ENCODE measurements at regions not wholly inside any gene's neighbourhood (a gene's known extent, or its start where the extent isn't known, plus 50 kb on each side); places are given as distances from the start of the nearest gene placed in this dataset.

GRCh38 chr6:167766986-167767714 is 59.6 kb upstream of the AFDN start:
- no peak overlapping the region for H2AFZ ChIP-seq (ENCODE audit: low read depth, low read length, severe bottlenecking)
- TF ChIP-seq EZH2phosphoT487 (conservative IDR thresholded peaks at IDR 0.05; ENCODE audit: low read length) (no peak), CTCF (IDR thresholded peaks at IDR 0.05; ENCODE audit: insufficient read depth, low read length, poor library complexity, severe bottlenecking) (no peak)
- no peak overlapping the region for H3K9ac ChIP-seq (ENCODE audit: low read length)
- H3K4me3 ChIP-seq (ENCODE audit: insufficient read depth, low read length, poor library complexity, severe bottlenecking) = no peak overlapping the region
- H3K79me2 ChIP-seq (ENCODE audit: insufficient read depth, low read length) = no peaks in the 10 kb centered on the region
- no peaks in the 10 kb centered on the region for H3K9me2 ChIP-seq (replicated peaks; ENCODE audit: insufficient read depth, low read length)
- no peak overlapping the region for H3K27ac ChIP-seq (ENCODE audit: low read depth, low read length)
- no peaks in the 10 kb centered on the region for H4K20me1 ChIP-seq (ENCODE audit: low read depth, low read length)
- no peak overlapping the region for H3K4me2 ChIP-seq (ENCODE audit: low read depth, low read length, poor library complexity, severe bottlenecking)
- no peaks in the 10 kb centered on the region for H3K27me3 ChIP-seq (ENCODE audit: low read length)
- no peaks in the 10 kb centered on the region for H3K9me3 ChIP-seq (ENCODE audit: insufficient read depth, low read length)
- no peaks in the 10 kb centered on the region for H3K36me3 ChIP-seq (ENCODE audit: low read length)
- no peaks in the 10 kb centered on the region for H3F3A ChIP-seq (ENCODE audit: insufficient read depth)

GRCh38 chr6:167767715-167768107 is 59.0 kb upstream of the AFDN start:
- no peak overlapping the region for H3K9ac ChIP-seq (ENCODE audit: low read length)
- H3K79me2 ChIP-seq (ENCODE audit: insufficient read depth, low read length) = no peaks in the 10 kb centered on the region
- TF ChIP-seq CTCF (IDR thresholded peaks at IDR 0.05; ENCODE audit: insufficient read depth, low read length, poor library complexity, severe bottlenecking) (no peak), EZH2phosphoT487 (conservative IDR thresholded peaks at IDR 0.05; ENCODE audit: low read length) (no peak)
- no peaks in the 10 kb centered on the region for H3K36me3 ChIP-seq (ENCODE audit: low read length)
- H2AFZ ChIP-seq (ENCODE audit: low read depth, low read length, severe bottlenecking) = no peak overlapping the region
- H3K27me3 ChIP-seq (ENCODE audit: low read length) = no peaks in the 10 kb centered on the region
- no peak overlapping the region for H3K4me3 ChIP-seq (ENCODE audit: insufficient read depth, low read length, poor library complexity, severe bottlenecking)
- H4K20me1 ChIP-seq (ENCODE audit: low read depth, low read length) = no peaks in the 10 kb centered on the region
- no peaks in the 10 kb centered on the region for H3K9me3 ChIP-seq (ENCODE audit: insufficient read depth, low read length)
- no peak overlapping the region for H3K4me2 ChIP-seq (ENCODE audit: low read depth, low read length, poor library complexity, severe bottlenecking)
- no peak overlapping the region for H3K27ac ChIP-seq (ENCODE audit: low read depth, low read length)
- H3F3A ChIP-seq (ENCODE audit: insufficient read depth) = no peaks in the 10 kb centered on the region
- no peaks in the 10 kb centered on the region for H3K9me2 ChIP-seq (replicated peaks; ENCODE audit: insufficient read depth, low read length)

GRCh38 chr6:167768471-167769215 is 58.1 kb upstream of the AFDN start:
- H3K4me3 ChIP-seq (ENCODE audit: insufficient read depth, low read length, poor library complexity, severe bottlenecking) = no peak overlapping the region
- H3K27ac ChIP-seq (ENCODE audit: low read depth, low read length) = no peak overlapping the region
- no peaks in the 10 kb centered on the region for H4K20me1 ChIP-seq (ENCODE audit: low read depth, low read length)
- H3K9me3 ChIP-seq (ENCODE audit: insufficient read depth, low read length) = no peaks in the 10 kb centered on the region
- H2AFZ ChIP-seq (ENCODE audit: low read depth, low read length, severe bottlenecking) = no peak overlapping the region
- H3F3A ChIP-seq (ENCODE audit: insufficient read depth) = no peaks in the 10 kb centered on the region
- no peaks in the 10 kb centered on the region for H3K79me2 ChIP-seq (ENCODE audit: insufficient read depth, low read length)
- no peak for TF ChIP-seq CTCF (IDR thresholded peaks at IDR 0.05; ENCODE audit: insufficient read depth, low read length, poor library complexity, severe bottlenecking)
- no peak for TF ChIP-seq EZH2phosphoT487 (conservative IDR thresholded peaks at IDR 0.05; ENCODE audit: low read length)
- no peak overlapping the region for H3K4me2 ChIP-seq (ENCODE audit: low read depth, low read length, poor library complexity, severe bottlenecking)
- H3K27me3 ChIP-seq (ENCODE audit: low read length) = no peaks in the 10 kb centered on the region
- no peak overlapping the region for H3K9ac ChIP-seq (ENCODE audit: low read length)
- H3K9me2 ChIP-seq (replicated peaks; ENCODE audit: insufficient read depth, low read length) = no peaks in the 10 kb centered on the region
- no peaks in the 10 kb centered on the region for H3K36me3 ChIP-seq (ENCODE audit: low read length)
